Vagina (tissue), 2 donors: ENCODE measurements at regions not wholly inside any gene's neighbourhood (a gene's known extent, or its start where the extent isn't known, plus 50 kb on each side); places are given as distances from the start of the nearest gene placed in this dataset.
"Not testable (repeated sequence)": the region's sequence is repeated elsewhere in the genome, so short reads cannot be mapped to it uniquely, and the experiment has no call there.

ENCODE experiments used
- DNase-seq, 2 donors: peaks; one replicate each; pipeline ENCODE4 v3.0.0-alpha.2; 2017; ENCODE audit errors: extremely low spot score in 2 of 2
- H3K27ac ChIP-seq: fragments of 200-600 bp; sonication (generic); one replicate; pipeline ENCODE4 v1.5.1; 2019
- H3K27me3 ChIP-seq: fragments of 200-600 bp; sonication (generic); one replicate; pipeline ENCODE4 v1.5.1; 2019
- H3K36me3 ChIP-seq, 2 donors: fragments of 200-600 bp; sonication (generic); one replicate each; pipeline ENCODE4 v1.5.1; 2017 to 2019
- H3K4me1 ChIP-seq: fragments of 200-600 bp; sonication (generic); one replicate; pipeline ENCODE4 v1.5.1; 2019
- H3K4me3 ChIP-seq, 2 donors: fragments of 200-600 bp; sonication (generic); 1 replicate in 1 of 2; 2 replicates in 1 of 2; pipeline ENCODE4 v1.5.1; 2016 to 2019
- H3K9me3 ChIP-seq: fragments of 200-600 bp; sonication (generic); one replicate; pipeline ENCODE4 v1.5.1; 2019
- CTCF ChIP-seq, 3 experiments: fragments of 450-650 bp in 2 of 3; fragments of 200-600 bp in 1 of 3; sonication (generic) in 1 of 3; IDR thresholded peaks; one replicate each; pipeline ENCODE4 v1.5.1; 2017 to 2019; ENCODE audit warnings: antibody characterized with exemption in 3 of 3, mild to moderate bottlenecking in 2 of 3, moderate library complexity in 2 of 3
- POLR2A ChIP-seq, 2 donors: fragments of 450-650 bp; IDR thresholded peaks; one replicate each; pipeline ENCODE4 v1.6.1; 2017; ENCODE audit warnings: antibody characterized with exemption in 2 of 2, mild to moderate bottlenecking in 2 of 2, moderate library complexity in 2 of 2
- POLR2AphosphoS5 ChIP-seq, 2 donors: sonication (generic); formaldehyde crosslinking; IDR thresholded peaks; one replicate each; pipeline ENCODE4 v1.9.0; 2017; ENCODE audit warnings: antibody characterized with exemption in 2 of 2, mild to moderate bottlenecking in 2 of 2, low read depth in 1 of 2; ENCODE audit not compliant: insufficient read depth in 1 of 2
- intact Hi-C: fragments of 100-400 bp; cut with DNase I; formaldehyde crosslinking; loops from one replicate; pipeline ENCODE4 v1.15.1; 2023

- no peak for DNase-seq
- no peaks in the 10 kb centered on the region for H3K9me3 ChIP-seq
- no peak overlapping the region for H3K4me3 ChIP-seq
- H3K27ac ChIP-seq, result no peak overlapping the region
- TF ChIP-seq CTCF (IDR thresholded peaks at IDR 0.05) (no peak), POLR2A (IDR thresholded peaks at IDR 0.05) (no peak), POLR2AphosphoS5 (IDR thresholded peaks at IDR 0.05; ENCODE audit: insufficient read depth in 1 of 2, low read depth in 1 of 2) (no peak)
- H3K36me3 ChIP-seq, result no peaks in the 10 kb centered on the region
- H3K27me3 ChIP-seq, result no peaks in the 10 kb centered on the region
- intact Hi-C loops, result no loop called here
- no peaks in the 10 kb centered on the region for H3K4me1 ChIP-seq
Measured at GRCh38 chr7:84876061-84876821, 310.6 kb downstream of the SEMA3D start.

GRCh38 chr7:84865560-84865959 is 321.3 kb downstream of the SEMA3D start:
- TF ChIP-seq POLR2A (IDR thresholded peaks at IDR 0.05), result no peak
- no peak for TF ChIP-seq POLR2AphosphoS5 (IDR thresholded peaks at IDR 0.05; ENCODE audit: insufficient read depth in 1 of 2, low read depth in 1 of 2)
- no peak for TF ChIP-seq CTCF (IDR thresholded peaks at IDR 0.05)

GRCh38 chr7:84857336-84857735 is 329.5 kb downstream of the SEMA3D start:
- H3K4me1 ChIP-seq, result no peaks in the 10 kb centered on the region
- H3K4me3 ChIP-seq, result no peak overlapping the region
- no peaks in the 10 kb centered on the region for H3K36me3 ChIP-seq
- no peaks in the 10 kb centered on the region for H3K27me3 ChIP-seq
- H3K9me3 ChIP-seq, result no peaks in the 10 kb centered on the region
- TF ChIP-seq POLR2A (IDR thresholded peaks at IDR 0.05) (no peak), POLR2AphosphoS5 (IDR thresholded peaks at IDR 0.05; ENCODE audit: insufficient read depth in 1 of 2, low read depth in 1 of 2) (no peak), CTCF (IDR thresholded peaks at IDR 0.05) (no peak)
- DNase-seq, result no peak
- intact Hi-C loops, result no loop called here
- H3K27ac ChIP-seq, result no peak overlapping the region

More at GRCh38 chr7:84865560-84865959, 321.3 kb downstream of the SEMA3D start:
- Histone ChIP-seq H3K4me1 (no peaks in the 10 kb centered on the region), H3K36me3 (no peaks in the 10 kb centered on the region), H3K27ac (no peak overlapping the region), H3K4me3 (no peak overlapping the region), H3K27me3 (no peaks in the 10 kb centered on the region), H3K9me3 (no peaks in the 10 kb centered on the region)
- no peak for DNase-seq
- intact Hi-C loops, result no loop called here

GRCh38 chr7:84855758-84856157 is 331.1 kb downstream of the SEMA3D start:
- no peaks in the 10 kb centered on the region for H3K4me1 ChIP-seq
- no peak overlapping the region for H3K27ac ChIP-seq
- no peak for DNase-seq
- intact Hi-C loops, result no loop called here
- H3K4me3 ChIP-seq, result no peak overlapping the region
- no peak for TF ChIP-seq POLR2A (IDR thresholded peaks at IDR 0.05)
- H3K27me3 ChIP-seq, result no peaks in the 10 kb centered on the region
- H3K9me3 ChIP-seq, result no peaks in the 10 kb centered on the region
- no peaks in the 10 kb centered on the region for H3K36me3 ChIP-seq

- H3K4me1 ChIP-seq, H3K9me3 ChIP-seq, intact Hi-C loops, H3K27ac ChIP-seq, H3K36me3 ChIP-seq, H3K27me3 ChIP-seq, H3K4me3 ChIP-seq, DNase-seq: not testable (repeated sequence)
Measured at GRCh38 chr7:84848974-84849372, 337.9 kb downstream of the SEMA3D start.

- TF ChIP-seq CTCF (IDR thresholded peaks at IDR 0.05), result no peak
- no peak for TF ChIP-seq POLR2AphosphoS5 (IDR thresholded peaks at IDR 0.05; ENCODE audit: insufficient read depth in 1 of 2, low read depth in 1 of 2)
- TF ChIP-seq POLR2A (IDR thresholded peaks at IDR 0.05), result no peak
- H3K27ac ChIP-seq, result no peak overlapping the region
- no peaks in the 10 kb centered on the region for H3K4me1 ChIP-seq
- no peaks in the 10 kb centered on the region for H3K36me3 ChIP-seq
- no peak for DNase-seq
- H3K27me3 ChIP-seq, result no peaks in the 10 kb centered on the region
- no peaks in the 10 kb centered on the region for H3K9me3 ChIP-seq
- no peak overlapping the region for H3K4me3 ChIP-seq
- intact Hi-C loops, result no loop called here
Measured at GRCh38 chr7:84848219-84848973, 338.5 kb downstream of the SEMA3D start.
